ENCODE measurements at regions not wholly inside any gene's neighbourhood (a gene's known extent, or its start where the extent isn't known, plus 50 kb on each side); places are given as distances from the start of the nearest gene placed in this dataset.

- TF ChIP-seq TEAD1 (CRISPR knock-in tag; IDR thresholded peaks at IDR 0.05), result no peak
- TF ChIP-seq ZFP30 (CRISPR knock-in tag; IDR thresholded peaks at IDR 0.05; ENCODE audit: borderline replicate concordance), result no peak
- no peak for TF ChIP-seq ZEB2 (IDR thresholded peaks at IDR 0.05)
- TF ChIP-seq IRF2 (CRISPR knock-in tag; IDR thresholded peaks at IDR 0.05), result no peak
- no peak for TF ChIP-seq MEF2A (IDR thresholded peaks at IDR 0.05; ENCODE audit: control insufficient read depth, low read depth, low read length)
- TF ChIP-seq JUNB (CRISPR knock-in tag; conservative IDR thresholded peaks at IDR 0.05), result no peak
- TF ChIP-seq SMAD2 (IDR thresholded peaks at IDR 0.05; ENCODE audit: low read depth, low read length), result no peak
Measured at GRCh38 chr6:125423047-125423446, 121.3 kb upstream of the HDDC2 start (continued).

DNA sequence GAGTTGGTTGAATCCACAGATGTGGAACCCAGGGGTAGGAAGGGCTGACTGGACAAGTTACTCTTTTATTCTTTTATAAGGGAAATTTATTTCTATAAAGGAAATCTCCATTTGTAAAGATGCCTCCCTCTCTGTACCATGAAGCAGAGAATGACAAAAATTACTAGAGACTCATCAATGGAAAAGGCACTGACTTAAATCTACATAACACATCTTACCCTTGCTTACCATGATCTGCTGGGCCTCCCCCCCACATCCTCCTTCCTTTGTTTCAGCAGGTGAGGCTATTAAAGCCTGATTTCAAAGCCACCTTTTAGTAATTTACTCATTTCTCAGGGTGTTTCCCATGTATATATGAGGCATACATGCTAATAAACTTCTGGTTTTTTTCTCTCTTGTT is 130.2 kb upstream of the HDDC2 start:
- Histone ChIP-seq H2AFZ (ENCODE audit: low read depth, low read length) (no peak overlapping the region), H3K4me1 (replicated peaks in 1 of 2; ENCODE audit: control insufficient read depth in 2 of 2, insufficient read depth in 2 of 2, low read length in 2 of 2) (no peaks in the 10 kb centered on the region), H3K4me2 (ENCODE audit: insufficient read depth, low read length) (no peak overlapping the region), H3K9ac (ENCODE audit: insufficient read depth in 1 of 2, low read depth in 2 of 2, low read length in 2 of 2) (no peak overlapping the region), H3K9me3 (replicated peaks; ENCODE audit: control insufficient read depth, insufficient read depth, low read depth, low read length) (no peaks in the 10 kb centered on the region), H3K36me3 (ENCODE audit: control insufficient read depth, insufficient read depth, low read length) (no peaks in the 10 kb centered on the region), H3K9me1 (ENCODE audit: control insufficient read depth, insufficient read depth, low read length) (no peaks in the 10 kb centered on the region), H4K20me1 (replicated peaks; ENCODE audit: control insufficient read depth, insufficient read depth, low read length) (no peaks in the 10 kb centered on the region), H3K79me2 (ENCODE audit: control insufficient read depth, insufficient read depth, low read length) (no peaks in the 10 kb centered on the region), H3K4me3 (no peak overlapping the region), H3K27ac (ENCODE audit: extremely low read depth, low read depth, low read length) (no peak overlapping the region), H3K27me3 (ENCODE audit: control insufficient read depth in 2 of 2, insufficient read depth in 2 of 2, low read length in 2 of 2) (no peaks in the 10 kb centered on the region)
- DNase-seq (ENCODE audit: extremely low read depth in 1 of 4, low spot score in 3 of 4), result no peak
- BruUV-seq (replicated peaks), result no TSS peak
- POLR2A ChIA-PET, result no interaction called here
- ATAC-seq, result no peak
- intact Hi-C loops (cut with micrococcal nuclease), result no loop called here
- FAIRE-seq, result no peak
- in situ Hi-C loops (cut with MboI), result no loop called here
- CTCF ChIA-PET (ENCODE audit: low intra/inter-chr PET ratio), result no interaction called here
- TF ChIP-seq ZC3H4 (CRISPR knock-in tag; IDR thresholded peaks at IDR 0.05; ENCODE audit: borderline replicate concordance) (no peak), BRF1 (IDR thresholded peaks at IDR 0.05; ENCODE audit: borderline replicate concordance, extremely low read depth, insufficient read length) (no peak), MYBL2 (IDR thresholded peaks at IDR 0.05; ENCODE audit: low read depth) (no peak), MYBL2 (CRISPR knock-in tag; IDR thresholded peaks at IDR 0.05; ENCODE audit: borderline replicate concordance) (no peak), FOXM1 (IDR thresholded peaks at IDR 0.05; ENCODE audit: low read depth) (no peak), FOXM1 (CRISPR knock-in tag; IDR thresholded peaks at IDR 0.05; ENCODE audit: low read depth) (no peak)
- TF ChIP-seq, protein P1, sequence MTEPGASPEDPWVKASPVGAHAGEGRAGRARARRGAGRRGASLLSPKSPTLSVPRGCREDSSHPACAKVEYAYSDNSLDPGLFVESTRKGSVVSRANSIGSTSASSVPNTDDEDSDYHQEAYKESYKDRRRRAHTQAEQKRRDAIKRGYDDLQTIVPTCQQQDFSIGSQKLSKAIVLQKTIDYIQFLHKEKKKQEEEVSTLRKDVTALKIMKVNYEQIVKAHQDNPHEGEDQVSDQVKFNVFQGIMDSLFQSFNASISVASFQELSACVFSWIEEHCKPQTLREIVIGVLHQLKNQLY (CRISPR knock-in tag; conservative IDR thresholded peaks at IDR 0.05), result no peak
- TF ChIP-seq, protein P2, sequence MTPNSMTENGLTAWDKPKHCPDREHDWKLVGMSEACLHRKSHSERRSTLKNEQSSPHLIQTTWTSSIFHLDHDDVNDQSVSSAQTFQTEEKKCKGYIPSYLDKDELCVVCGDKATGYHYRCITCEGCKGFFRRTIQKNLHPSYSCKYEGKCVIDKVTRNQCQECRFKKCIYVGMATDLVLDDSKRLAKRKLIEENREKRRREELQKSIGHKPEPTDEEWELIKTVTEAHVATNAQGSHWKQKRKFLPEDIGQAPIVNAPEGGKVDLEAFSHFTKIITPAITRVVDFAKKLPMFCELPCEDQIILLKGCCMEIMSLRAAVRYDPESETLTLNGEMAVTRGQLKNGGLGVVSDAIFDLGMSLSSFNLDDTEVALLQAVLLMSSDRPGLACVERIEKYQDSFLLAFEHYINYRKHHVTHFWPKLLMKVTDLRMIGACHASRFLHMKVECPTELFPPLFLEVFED (CRISPR knock-in tag; conservative IDR thresholded peaks at IDR 0.05), result no peak
